PC-9 (cell line): ENCODE measurements at regions not wholly inside any gene's neighbourhood (a gene's known extent, or its start where the extent isn't known, plus 50 kb on each side); places are given as distances from the start of the nearest gene placed in this dataset.

Experiments used
- EZH2 ChIP-seq: fragments of 200-600 bp; sonication (generic); IDR thresholded peaks from 2 replicates; pipeline ENCODE4 v1.8.0; 2017; ENCODE audit warnings: antibody characterized with exemption, low read depth
- TF ChIP-seq, protein P1 (sequence below): fragments of 200-600 bp; sonication (generic); conservative IDR thresholded peaks from 2 replicates; pipeline ENCODE4 v1.6.1; 2017; ENCODE audit warnings: mixed run types, antibody characterized with exemption, mild to moderate bottlenecking, moderate library complexity

DNA sequence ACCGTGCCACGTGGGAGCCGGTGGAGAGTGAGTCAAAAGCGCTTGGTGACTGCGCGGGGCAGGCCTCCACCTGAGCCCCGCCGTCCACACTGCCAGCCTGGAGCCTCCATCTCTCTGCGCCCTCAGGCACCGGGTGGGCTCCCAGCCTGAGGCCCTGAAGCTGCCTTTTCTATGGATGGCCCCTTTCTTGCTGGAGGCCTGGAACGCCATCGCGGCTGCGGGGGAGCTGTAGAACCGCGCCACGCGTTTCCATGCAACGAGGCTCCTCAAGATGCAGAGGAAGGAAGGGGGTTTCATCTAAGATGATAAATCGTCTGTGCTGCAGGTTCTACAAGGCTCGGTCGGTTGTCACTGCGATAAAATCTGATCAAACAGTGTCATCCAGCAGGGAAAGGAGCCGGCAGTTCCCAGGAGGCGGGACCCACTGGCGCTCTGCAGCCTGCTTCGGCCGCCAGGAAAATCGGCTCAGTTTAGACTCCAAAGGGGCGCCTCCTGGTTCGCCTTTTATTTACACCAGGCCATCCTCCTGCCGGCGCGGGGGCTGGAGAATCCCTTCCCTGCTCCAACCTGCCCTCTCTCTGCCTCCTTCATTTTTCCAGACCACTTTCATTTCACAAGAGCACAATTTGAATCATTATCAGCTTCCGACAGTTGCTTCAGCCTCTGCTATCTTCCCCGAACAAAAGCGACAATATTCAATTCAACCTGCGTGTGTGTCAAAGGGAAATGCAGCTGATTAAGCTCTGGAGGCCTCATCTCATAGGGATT lies 624.4 kb downstream of the BRD1 start:
- TF ChIP-seq, protein P1, sequence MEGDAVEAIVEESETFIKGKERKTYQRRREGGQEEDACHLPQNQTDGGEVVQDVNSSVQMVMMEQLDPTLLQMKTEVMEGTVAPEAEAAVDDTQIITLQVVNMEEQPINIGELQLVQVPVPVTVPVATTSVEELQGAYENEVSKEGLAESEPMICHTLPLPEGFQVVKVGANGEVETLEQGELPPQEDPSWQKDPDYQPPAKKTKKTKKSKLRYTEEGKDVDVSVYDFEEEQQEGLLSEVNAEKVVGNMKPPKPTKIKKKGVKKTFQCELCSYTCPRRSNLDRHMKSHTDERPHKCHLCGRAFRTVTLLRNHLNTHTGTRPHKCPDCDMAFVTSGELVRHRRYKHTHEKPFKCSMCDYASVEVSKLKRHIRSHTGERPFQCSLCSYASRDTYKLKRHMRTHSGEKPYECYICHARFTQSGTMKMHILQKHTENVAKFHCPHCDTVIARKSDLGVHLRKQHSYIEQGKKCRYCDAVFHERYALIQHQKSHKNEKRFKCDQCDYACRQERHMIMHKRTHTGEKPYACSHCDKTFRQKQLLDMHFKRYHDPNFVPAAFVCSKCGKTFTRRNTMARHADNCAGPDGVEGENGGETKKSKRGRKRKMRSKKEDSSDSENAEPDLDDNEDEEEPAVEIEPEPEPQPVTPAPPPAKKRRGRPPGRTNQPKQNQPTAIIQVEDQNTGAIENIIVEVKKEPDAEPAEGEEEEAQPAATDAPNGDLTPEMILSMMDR = no peak
- no peak for TF ChIP-seq EZH2
